ENCODE measurements at regions not wholly inside any gene's neighbourhood (a gene's known extent, or its start where the extent isn't known, plus 50 kb on each side); places are given as distances from the start of the nearest gene placed in this dataset.

DNA sequence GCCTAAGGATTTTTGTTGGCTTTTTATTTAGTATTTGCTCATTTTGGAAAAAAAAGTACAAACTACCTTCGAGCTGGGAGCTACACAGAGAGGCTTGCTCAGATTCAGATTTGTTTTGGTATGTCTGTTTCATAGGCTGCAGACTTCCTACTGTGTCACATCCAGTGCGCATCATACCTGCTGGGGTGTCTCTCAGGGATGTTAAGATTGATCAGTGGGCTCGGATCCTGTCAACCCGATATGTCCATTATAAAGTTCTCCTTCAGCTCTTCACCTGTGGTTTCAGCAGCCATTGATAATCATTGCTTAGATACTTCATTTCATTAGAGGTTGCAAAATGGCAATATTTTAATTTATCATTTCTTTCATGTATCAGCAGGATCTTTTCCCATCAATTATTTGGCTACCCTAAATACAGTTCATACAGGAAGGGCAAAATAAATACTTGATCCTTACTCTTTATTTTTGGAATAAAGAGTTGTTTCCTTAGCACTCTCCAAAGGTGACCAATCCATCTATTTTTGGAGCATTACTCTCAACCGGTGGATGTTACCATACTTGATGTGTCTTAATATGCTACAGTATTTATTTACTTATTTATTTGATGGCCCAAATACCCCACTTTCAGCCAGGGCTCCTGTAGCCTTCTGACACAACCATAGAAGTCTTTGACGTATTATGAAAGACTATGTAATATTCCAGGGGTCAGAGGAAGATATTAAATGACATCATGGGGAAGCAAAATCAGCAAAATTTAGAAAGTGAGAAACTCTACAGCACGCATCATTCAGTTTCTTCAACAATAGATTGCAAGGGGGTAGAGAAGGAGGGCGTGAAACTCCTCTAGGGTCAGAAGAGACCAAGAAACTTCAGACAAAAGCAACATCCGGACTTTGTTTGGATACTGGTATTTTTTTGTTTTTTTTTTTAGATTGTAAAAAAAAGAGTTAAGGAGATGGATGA lies 55.3 kb upstream of the HNRNPU start:
- TF ChIP-seq, protein P1, sequence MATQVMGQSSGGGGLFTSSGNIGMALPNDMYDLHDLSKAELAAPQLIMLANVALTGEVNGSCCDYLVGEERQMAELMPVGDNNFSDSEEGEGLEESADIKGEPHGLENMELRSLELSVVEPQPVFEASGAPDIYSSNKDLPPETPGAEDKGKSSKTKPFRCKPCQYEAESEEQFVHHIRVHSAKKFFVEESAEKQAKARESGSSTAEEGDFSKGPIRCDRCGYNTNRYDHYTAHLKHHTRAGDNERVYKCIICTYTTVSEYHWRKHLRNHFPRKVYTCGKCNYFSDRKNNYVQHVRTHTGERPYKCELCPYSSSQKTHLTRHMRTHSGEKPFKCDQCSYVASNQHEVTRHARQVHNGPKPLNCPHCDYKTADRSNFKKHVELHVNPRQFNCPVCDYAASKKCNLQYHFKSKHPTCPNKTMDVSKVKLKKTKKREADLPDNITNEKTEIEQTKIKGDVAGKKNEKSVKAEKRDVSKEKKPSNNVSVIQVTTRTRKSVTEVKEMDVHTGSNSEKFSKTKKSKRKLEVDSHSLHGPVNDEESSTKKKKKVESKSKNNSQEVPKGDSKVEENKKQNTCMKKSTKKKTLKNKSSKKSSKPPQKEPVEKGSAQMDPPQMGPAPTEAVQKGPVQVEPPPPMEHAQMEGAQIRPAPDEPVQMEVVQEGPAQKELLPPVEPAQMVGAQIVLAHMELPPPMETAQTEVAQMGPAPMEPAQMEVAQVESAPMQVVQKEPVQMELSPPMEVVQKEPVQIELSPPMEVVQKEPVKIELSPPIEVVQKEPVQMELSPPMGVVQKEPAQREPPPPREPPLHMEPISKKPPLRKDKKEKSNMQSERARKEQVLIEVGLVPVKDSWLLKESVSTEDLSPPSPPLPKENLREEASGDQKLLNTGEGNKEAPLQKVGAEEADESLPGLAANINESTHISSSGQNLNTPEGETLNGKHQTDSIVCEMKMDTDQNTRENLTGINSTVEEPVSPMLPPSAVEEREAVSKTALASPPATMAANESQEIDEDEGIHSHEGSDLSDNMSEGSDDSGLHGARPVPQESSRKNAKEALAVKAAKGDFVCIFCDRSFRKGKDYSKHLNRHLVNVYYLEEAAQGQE (IDR thresholded peaks at IDR 0.05; ENCODE audit: unreplicated experiment), result no peak
- TF ChIP-seq, protein P2, sequence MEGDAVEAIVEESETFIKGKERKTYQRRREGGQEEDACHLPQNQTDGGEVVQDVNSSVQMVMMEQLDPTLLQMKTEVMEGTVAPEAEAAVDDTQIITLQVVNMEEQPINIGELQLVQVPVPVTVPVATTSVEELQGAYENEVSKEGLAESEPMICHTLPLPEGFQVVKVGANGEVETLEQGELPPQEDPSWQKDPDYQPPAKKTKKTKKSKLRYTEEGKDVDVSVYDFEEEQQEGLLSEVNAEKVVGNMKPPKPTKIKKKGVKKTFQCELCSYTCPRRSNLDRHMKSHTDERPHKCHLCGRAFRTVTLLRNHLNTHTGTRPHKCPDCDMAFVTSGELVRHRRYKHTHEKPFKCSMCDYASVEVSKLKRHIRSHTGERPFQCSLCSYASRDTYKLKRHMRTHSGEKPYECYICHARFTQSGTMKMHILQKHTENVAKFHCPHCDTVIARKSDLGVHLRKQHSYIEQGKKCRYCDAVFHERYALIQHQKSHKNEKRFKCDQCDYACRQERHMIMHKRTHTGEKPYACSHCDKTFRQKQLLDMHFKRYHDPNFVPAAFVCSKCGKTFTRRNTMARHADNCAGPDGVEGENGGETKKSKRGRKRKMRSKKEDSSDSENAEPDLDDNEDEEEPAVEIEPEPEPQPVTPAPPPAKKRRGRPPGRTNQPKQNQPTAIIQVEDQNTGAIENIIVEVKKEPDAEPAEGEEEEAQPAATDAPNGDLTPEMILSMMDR (conservative IDR thresholded peaks at IDR 0.05; ENCODE audit: low read depth in 2 of 2), result no peak
- TF ChIP-seq EZH2phosphoT487 (IDR thresholded peaks at IDR 0.05; ENCODE audit: unreplicated experiment), result no peak
- TF ChIP-seq CREB1 (CRISPR knock-in tag; IDR thresholded peaks at IDR 0.05; ENCODE audit: low read depth), result no peak
- no peak for TF ChIP-seq JUNB (IDR thresholded peaks at IDR 0.05; ENCODE audit: unreplicated experiment)
- TF ChIP-seq EZH2 (IDR thresholded peaks at IDR 0.05; ENCODE audit: low read depth, unreplicated experiment), result no peak
- TF ChIP-seq POLR2AphosphoS5 (IDR thresholded peaks at IDR 0.05; ENCODE audit: low read depth), result no peak
- TF ChIP-seq, protein P3, sequence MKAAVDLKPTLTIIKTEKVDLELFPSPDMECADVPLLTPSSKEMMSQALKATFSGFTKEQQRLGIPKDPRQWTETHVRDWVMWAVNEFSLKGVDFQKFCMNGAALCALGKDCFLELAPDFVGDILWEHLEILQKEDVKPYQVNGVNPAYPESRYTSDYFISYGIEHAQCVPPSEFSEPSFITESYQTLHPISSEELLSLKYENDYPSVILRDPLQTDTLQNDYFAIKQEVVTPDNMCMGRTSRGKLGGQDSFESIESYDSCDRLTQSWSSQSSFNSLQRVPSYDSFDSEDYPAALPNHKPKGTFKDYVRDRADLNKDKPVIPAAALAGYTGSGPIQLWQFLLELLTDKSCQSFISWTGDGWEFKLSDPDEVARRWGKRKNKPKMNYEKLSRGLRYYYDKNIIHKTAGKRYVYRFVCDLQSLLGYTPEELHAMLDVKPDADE (IDR thresholded peaks at IDR 0.05), result no peak
- no peak for TF ChIP-seq STAT1 (IDR thresholded peaks at IDR 0.05; ENCODE audit: unreplicated experiment)
- no peak for TF ChIP-seq ZNF331 (CRISPR knock-in tag; IDR thresholded peaks at IDR 0.05; ENCODE audit: low read depth)
- TF ChIP-seq, protein P4, sequence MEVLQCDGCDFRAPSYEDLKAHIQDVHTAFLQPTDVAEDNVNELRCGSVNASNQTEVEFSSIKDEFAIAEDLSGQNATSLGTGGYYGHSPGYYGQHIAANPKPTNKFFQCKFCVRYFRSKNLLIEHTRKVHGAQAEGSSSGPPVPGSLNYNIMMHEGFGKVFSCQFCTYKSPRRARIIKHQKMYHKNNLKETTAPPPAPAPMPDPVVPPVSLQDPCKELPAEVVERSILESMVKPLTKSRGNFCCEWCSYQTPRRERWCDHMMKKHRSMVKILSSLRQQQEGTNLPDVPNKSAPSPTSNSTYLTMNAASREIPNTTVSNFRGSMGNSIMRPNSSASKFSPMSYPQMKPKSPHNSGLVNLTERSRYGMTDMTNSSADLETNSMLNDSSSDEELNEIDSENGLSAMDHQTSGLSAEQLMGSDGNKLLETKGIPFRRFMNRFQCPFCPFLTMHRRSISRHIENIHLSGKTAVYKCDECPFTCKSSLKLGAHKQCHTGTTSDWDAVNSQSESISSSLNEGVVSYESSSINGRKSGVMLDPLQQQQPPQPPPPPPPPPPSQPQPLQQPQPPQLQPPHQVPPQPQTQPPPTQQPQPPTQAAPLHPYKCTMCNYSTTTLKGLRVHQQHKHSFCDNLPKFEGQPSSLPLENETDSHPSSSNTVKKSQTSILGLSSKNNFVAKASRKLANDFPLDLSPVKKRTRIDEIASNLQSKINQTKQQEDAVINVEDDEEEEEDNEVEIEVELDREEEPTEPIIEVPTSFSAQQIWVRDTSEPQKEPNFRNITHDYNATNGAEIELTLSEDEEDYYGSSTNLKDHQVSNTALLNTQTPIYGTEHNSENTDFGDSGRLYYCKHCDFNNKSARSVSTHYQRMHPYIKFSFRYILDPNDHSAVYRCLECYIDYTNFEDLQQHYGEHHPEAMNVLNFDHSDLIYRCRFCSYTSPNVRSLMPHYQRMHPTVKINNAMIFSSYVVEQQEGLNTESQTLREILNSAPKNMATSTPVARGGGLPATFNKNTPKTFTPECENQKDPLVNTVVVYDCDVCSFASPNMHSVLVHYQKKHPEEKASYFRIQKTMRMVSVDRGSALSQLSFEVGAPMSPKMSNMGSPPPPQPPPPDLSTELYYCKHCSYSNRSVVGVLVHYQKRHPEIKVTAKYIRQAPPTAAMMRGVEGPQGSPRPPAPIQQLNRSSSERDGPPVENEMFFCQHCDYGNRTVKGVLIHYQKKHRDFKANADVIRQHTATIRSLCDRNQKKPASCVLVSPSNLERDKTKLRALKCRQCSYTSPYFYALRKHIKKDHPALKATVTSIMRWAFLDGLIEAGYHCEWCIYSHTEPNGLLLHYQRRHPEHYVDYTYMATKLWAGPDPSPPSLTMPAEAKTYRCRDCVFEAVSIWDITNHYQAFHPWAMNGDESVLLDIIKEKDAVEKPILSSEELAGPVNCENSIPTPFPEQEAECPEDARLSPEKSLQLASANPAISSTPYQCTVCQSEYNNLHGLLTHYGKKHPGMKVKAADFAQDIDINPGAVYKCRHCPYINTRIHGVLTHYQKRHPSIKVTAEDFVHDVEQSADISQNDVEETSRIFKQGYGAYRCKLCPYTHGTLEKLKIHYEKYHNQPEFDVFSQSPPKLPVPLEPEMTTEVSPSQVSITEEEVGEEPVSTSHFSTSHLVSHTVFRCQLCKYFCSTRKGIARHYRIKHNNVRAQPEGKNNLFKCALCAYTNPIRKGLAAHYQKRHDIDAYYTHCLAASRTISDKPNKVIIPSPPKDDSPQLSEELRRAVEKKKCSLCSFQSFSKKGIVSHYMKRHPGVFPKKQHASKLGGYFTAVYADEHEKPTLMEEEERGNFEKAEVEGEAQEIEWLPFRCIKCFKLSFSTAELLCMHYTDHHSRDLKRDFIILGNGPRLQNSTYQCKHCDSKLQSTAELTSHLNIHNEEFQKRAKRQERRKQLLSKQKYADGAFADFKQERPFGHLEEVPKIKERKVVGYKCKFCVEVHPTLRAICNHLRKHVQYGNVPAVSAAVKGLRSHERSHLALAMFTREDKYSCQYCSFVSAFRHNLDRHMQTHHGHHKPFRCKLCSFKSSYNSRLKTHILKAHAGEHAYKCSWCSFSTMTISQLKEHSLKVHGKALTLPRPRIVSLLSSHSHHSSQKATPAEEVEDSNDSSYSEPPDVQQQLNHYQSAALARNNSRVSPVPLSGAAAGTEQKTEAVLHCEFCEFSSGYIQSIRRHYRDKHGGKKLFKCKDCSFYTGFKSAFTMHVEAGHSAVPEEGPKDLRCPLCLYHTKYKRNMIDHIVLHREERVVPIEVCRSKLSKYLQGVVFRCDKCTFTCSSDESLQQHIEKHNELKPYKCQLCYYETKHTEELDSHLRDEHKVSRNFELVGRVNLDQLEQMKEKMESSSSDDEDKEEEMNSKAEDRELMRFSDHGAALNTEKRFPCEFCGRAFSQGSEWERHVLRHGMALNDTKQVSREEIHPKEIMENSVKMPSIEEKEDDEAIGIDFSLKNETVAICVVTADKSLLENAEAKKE (CRISPR knock-in tag; IDR thresholded peaks at IDR 0.05), result no peak
- no peak for TF ChIP-seq ZNF114 (CRISPR knock-in tag; IDR thresholded peaks at IDR 0.05)
